CD4-positive, alpha-beta T cell (primary cell): ENCODE measurements at regions not wholly inside any gene's neighbourhood (a gene's known extent, or its start where the extent isn't known, plus 50 kb on each side); places are given as distances from the start of the nearest gene placed in this dataset.

ENCODE experiments used
- ATAC-seq: fragments of 200-7000 bp; cut with Tn5 transposase; one replicate; pipeline ENCODE4 v1.10.0; 2022; ENCODE audit warnings: mild to moderate bottlenecking; ENCODE audit not compliant: poor library complexity
- CTCF ChIA-PET: fragments of 350-600 bp; sonication (Branson Sonifier 250); formaldehyde crosslinking; loops from one replicate; lab custom pipeline; 2021; ENCODE audit warnings: antibody characterized with exemption, inconsistent platforms; lab: Charles Lee
- POLR2A ChIA-PET: fragments of 350-600 bp; sonication (Branson Sonifier 250); formaldehyde crosslinking; loops from one replicate; lab custom pipeline; 2021; ENCODE audit warnings: antibody characterized with exemption, inconsistent platforms; lab: Charles Lee
- DNase-seq, 14 experiments: peaks; one replicate each; pipeline ENCODE4 v3.0.0-alpha.2; 2013 to 2020; ENCODE audit warnings: mixed read lengths in 2 of 14
- H3K27ac ChIP-seq, 2 donors: one replicate each; pipeline versions ENCODE4 v1.5.1 to v1.7.0; 2013; ENCODE audit warnings: low read length in 2 of 2, low read depth in 1 of 2, mild to moderate bottlenecking in 1 of 2
- H3K27me3 ChIP-seq, 2 experiments: 1 replicate in 1 of 2; 2 replicates in 1 of 2; pipeline versions ENCODE4 v1.6.1 to v1.7.0; 2013; ENCODE audit warnings: low read length in 2 of 2, control low read depth in 1 of 2, mild to moderate bottlenecking in 1 of 2, moderate library complexity in 1 of 2; ENCODE audit not compliant: insufficient read depth in 2 of 2, control insufficient read depth in 1 of 2
- H3K36me3 ChIP-seq: one replicate; pipeline ENCODE4 v1.6.1; 2013; ENCODE audit warnings: low read length, control low read depth; ENCODE audit not compliant: insufficient read depth
- H3K4me1 ChIP-seq: one replicate; pipeline ENCODE4 v1.6.1; 2013; ENCODE audit warnings: low read length, control low read depth; ENCODE audit not compliant: insufficient read depth
- H3K4me3 ChIP-seq: one replicate; pipeline ENCODE4 v1.5.1; 2013; ENCODE audit warnings: mild to moderate bottlenecking, low read length, moderate library complexity
- H3K9me3 ChIP-seq, 2 experiments: 1 replicate in 1 of 2; 2 replicates in 1 of 2; pipeline versions ENCODE4 v1.6.1 to v1.7.0; 2013; ENCODE audit warnings: low read length in 2 of 2, mild to moderate bottlenecking in 2 of 2, control low read depth in 1 of 2, moderate library complexity in 1 of 2; ENCODE audit not compliant: control insufficient read depth in 1 of 2, insufficient read depth in 1 of 2
- H3K27ac Mint-ChIP-seq: one replicate; pipeline ENCODE4 v1.8.0; 2020; ENCODE audit warnings: mixed read lengths
- H3K27me3 Mint-ChIP-seq: one replicate; pipeline ENCODE4 v1.8.0; 2021; ENCODE audit warnings: mixed read lengths
- H3K36me3 Mint-ChIP-seq: one replicate; pipeline ENCODE4 v1.8.0; 2021; ENCODE audit warnings: low read depth, mixed read lengths
- H3K4me1 Mint-ChIP-seq: one replicate; pipeline ENCODE4 v1.8.0; 2021; ENCODE audit warnings: low read depth, mixed read lengths
- H3K4me3 Mint-ChIP-seq: one replicate; pipeline ENCODE4 v1.8.0; 2020; ENCODE audit warnings: mild to moderate bottlenecking, mixed read lengths
- H3K9me3 Mint-ChIP-seq: one replicate; pipeline ENCODE4 v1.8.0; 2020; ENCODE audit warnings: mixed read lengths
- CTCF ChIP-seq: fragments of 200-600 bp; IDR thresholded peaks from one replicate; pipeline ENCODE4 v1.8.0; 2022; ENCODE audit warnings: antibody characterized with exemption, mild to moderate bottlenecking
- intact Hi-C, 2 experiments: fragments of 100-400 bp; cut with DNase I in 1 of 2; cut with micrococcal nuclease in 1 of 2; formaldehyde crosslinking; loops; one replicate each; pipeline versions ENCODE4 v1.15.1 to v1.9.0; 2023 to 2025; cut with DNase I, micrococcal nuclease

- Histone ChIP-seq H3K27me3 (no peaks in the 10 kb centered on the region), H3K27ac (no peak overlapping the region), H3K9me3 (peaks cover 0 to 5% of the 10 kb centered on the region in 2 experiments), H3K36me3 (no peaks in the 10 kb centered on the region), H3K4me3 (no peak overlapping the region), H3K4me1 (no peaks in the 10 kb centered on the region)
- Mint-ChIP-seq H3K4me3 (no peak overlapping the region), H3K9me3 (peaks cover 6% of the 10 kb centered on the region), H3K27me3 (no peaks in the 10 kb centered on the region), H3K4me1 (no peaks in the 10 kb centered on the region), H3K27ac (no peak overlapping the region), H3K36me3 (no peaks in the 10 kb centered on the region)
- no peak for DNase-seq
- no peak for ATAC-seq
- intact Hi-C loops: no loop called here
- CTCF ChIA-PET: interaction anchor here (0.8 kb wide), 1 partner anchor 18 kb away, joined by 3 read pairs; no protein-coding TSS in a partner anchor
- POLR2A ChIA-PET: no interaction called here
- TF ChIP-seq CTCF: no peak
These were observed 2085.4 kb upstream of the RAG2 start for GRCh38 chr11:38683484-38683883.

- no peak overlapping the region for H3K4me3 Mint-ChIP-seq
- Histone ChIP-seq H3K9me3 (peaks cover 0 to 5% of the 10 kb centered on the region in 2 experiments), H3K36me3 (no peaks in the 10 kb centered on the region), H3K27ac (no peak overlapping the region), H3K4me3 (no peak overlapping the region), H3K4me1 (no peaks in the 10 kb centered on the region), H3K27me3 (no peaks in the 10 kb centered on the region)
- DNase-seq: no peak
- intact Hi-C loops: no loop called here
- H3K36me3 Mint-ChIP-seq: no peaks in the 10 kb centered on the region
- CTCF ChIA-PET: no interaction called here
- POLR2A ChIA-PET: no interaction called here
- no peaks in the 10 kb centered on the region for H3K4me1 Mint-ChIP-seq
- H3K27ac Mint-ChIP-seq: no peak overlapping the region
- no peak for ATAC-seq
- no peak for TF ChIP-seq CTCF
- peaks cover 10% of the 10 kb centered on the region for H3K9me3 Mint-ChIP-seq
- no peaks in the 10 kb centered on the region for H3K27me3 Mint-ChIP-seq
These were observed 2082.7 kb upstream of the RAG2 start for GRCh38 chr11:38680746-38681145.

- H3K27me3 Mint-ChIP-seq: no peaks in the 10 kb centered on the region
- H3K9me3 ChIP-seq: peaks cover 0 to 5% of the 10 kb centered on the region in 2 experiments
- no peak overlapping the region for H3K27ac ChIP-seq
- no peak for TF ChIP-seq CTCF
- no peaks in the 10 kb centered on the region for H3K4me1 Mint-ChIP-seq
- H3K36me3 ChIP-seq: no peaks in the 10 kb centered on the region
- peaks cover 11% of the 10 kb centered on the region for H3K9me3 Mint-ChIP-seq
- H3K4me3 Mint-ChIP-seq: no peak overlapping the region
- ATAC-seq: no peak
- ChIA-PET CTCF (no interaction called here), POLR2A (no interaction called here)
- H3K4me1 ChIP-seq: no peaks in the 10 kb centered on the region
- no peaks in the 10 kb centered on the region for H3K27me3 ChIP-seq
- no peaks in the 10 kb centered on the region for H3K36me3 Mint-ChIP-seq
- intact Hi-C loops: no loop called here
- no peak for DNase-seq
- no peak overlapping the region for H3K27ac Mint-ChIP-seq
- no peak overlapping the region for H3K4me3 ChIP-seq
These were observed 2082.1 kb upstream of the RAG2 start for GRCh38 chr11:38680166-38680565.
